AG09309 (cell line): ENCODE measurements at regions not wholly inside any gene's neighbourhood (a gene's known extent, or its start where the extent isn't known, plus 50 kb on each side); places are given as distances from the start of the nearest gene placed in this dataset.
"Not testable (repeated sequence)": the region's sequence is repeated elsewhere in the genome, so short reads cannot be mapped to it uniquely, and the experiment has no call there.

Source experiments
- DNase-seq: peaks from one replicate; pipeline ENCODE4 v3.0.0-alpha.2; 2010; ENCODE audit warnings: low read depth
- H3K4me3 ChIP-seq: 2 replicates; pipeline ENCODE4 v1.5.1; 2011; ENCODE audit warnings: mild to moderate bottlenecking, low read depth, low read length, moderate library complexity; ENCODE audit not compliant: control insufficient read depth
- CTCF ChIP-seq: IDR thresholded peaks from 2 replicates; pipeline ENCODE4 v1.5.1; 2011; ENCODE audit warnings: mild to moderate bottlenecking, low read depth, low read length, inconsistent platforms; ENCODE audit not compliant: insufficient read depth, control insufficient read depth; ENCODE audit errors: missing control alignments

GRCh38 chr6:27593861-27594260 lies 121.0 kb upstream of the ZNF184 start:
- no peak for TF ChIP-seq CTCF
- no peak for DNase-seq
- no peak overlapping the region for H3K4me3 ChIP-seq

- peak overlapping the region; percentile 20; the same call in 1 of the 2 replicates for H3K4me3 ChIP-seq
- no peak for TF ChIP-seq CTCF
- no peak for DNase-seq
Measured at GRCh38 chr6:27593200-27593818, 120.4 kb upstream of the ZNF184 start.

- TF ChIP-seq CTCF, result no peak
- peak overlapping the region; percentile 20 for H3K4me3 ChIP-seq
- DNase-seq, result no peak
Measured at GRCh38 chr6:27592481-27593199, 119.7 kb upstream of the ZNF184 start.

GRCh38 chr6:27591699-27592480 lies 119.0 kb upstream of the ZNF184 start:
- no peak for DNase-seq
- no peak for TF ChIP-seq CTCF
- H3K4me3 ChIP-seq, result no peak overlapping the region; the same call in 1 of the 2 replicates

- not testable (repeated sequence) for H3K4me3 ChIP-seq, DNase-seq
Measured at GRCh38 chr6:27585316-27585715, 112.4 kb upstream of the ZNF184 start.

GRCh38 chr6:27584326-27584725 lies 111.4 kb upstream of the ZNF184 start:
- no peak for TF ChIP-seq CTCF
- H3K4me3 ChIP-seq, result no peak overlapping the region
- DNase-seq, result no peak
